Endodermal cell (in vitro differentiated cells): ENCODE measurements at regions not wholly inside any gene's neighbourhood (a gene's known extent, or its start where the extent isn't known, plus 50 kb on each side); places are given as distances from the start of the nearest gene placed in this dataset.

Experiments used
- DNase-seq: peaks from one replicate; pipeline ENCODE4 v3.0.0-alpha.2; 2017
- H3K27ac ChIP-seq: 2 replicates; pipeline ENCODE4 v1.5.1; 2013; ENCODE audit warnings: mild to moderate bottlenecking, low read depth, low read length, moderate library complexity
- H3K27me3 ChIP-seq: 2 replicates; pipeline ENCODE4 v1.6.1; 2013; ENCODE audit warnings: mild to moderate bottlenecking, low read length, moderate library complexity; ENCODE audit not compliant: insufficient read depth, control insufficient read depth, poor library complexity, severe bottlenecking
- H3K36me3 ChIP-seq: 2 replicates; pipeline ENCODE4 v1.7.0; 2013; ENCODE audit warnings: mild to moderate bottlenecking, low read length, moderate library complexity; ENCODE audit not compliant: control insufficient read depth, insufficient read depth
- H3K4me1 ChIP-seq: one replicate; pipeline ENCODE4 v1.7.0; 2013; ENCODE audit warnings: low read length; ENCODE audit not compliant: control insufficient read depth, insufficient read depth
- H3K4me3 ChIP-seq: 2 replicates; pipeline ENCODE4 v1.5.1; 2013; ENCODE audit warnings: mild to moderate bottlenecking, low read length, moderate library complexity
- H3K9ac ChIP-seq: 2 replicates; pipeline ENCODE4 v1.6.1; 2013; ENCODE audit warnings: mild to moderate bottlenecking, low read length, moderate library complexity; ENCODE audit not compliant: poor library complexity, severe bottlenecking; ENCODE audit errors: extremely low read depth
- H3K9me3 ChIP-seq: 2 replicates; pipeline ENCODE4 v1.6.1; 2013; ENCODE audit warnings: mild to moderate bottlenecking, low read length, moderate library complexity; ENCODE audit not compliant: control insufficient read depth
- H3K27ac Mint-ChIP-seq: 2 replicates; pipeline ENCODE4 v1.8.0; 2020; ENCODE audit warnings: mixed read lengths
- H3K27me3 Mint-ChIP-seq: 2 replicates; pipeline ENCODE4 v1.8.0; 2021; ENCODE audit warnings: mild to moderate bottlenecking, mixed read lengths; ENCODE audit not compliant: insufficient read depth
- H3K36me3 Mint-ChIP-seq: 2 replicates; pipeline ENCODE4 v1.8.0; 2020; ENCODE audit warnings: low read depth, mixed read lengths
- H3K4me1 Mint-ChIP-seq: 2 replicates; pipeline ENCODE4 v1.8.0; 2020; ENCODE audit warnings: mixed read lengths
- H3K4me3 Mint-ChIP-seq: 2 replicates; pipeline ENCODE4 v1.8.0; 2020; ENCODE audit warnings: mild to moderate bottlenecking, moderate library complexity, mixed read lengths
- H3K9me3 Mint-ChIP-seq: 2 replicates; pipeline ENCODE4 v1.8.0; 2020; ENCODE audit warnings: mild to moderate bottlenecking, mixed read lengths
- WGBS, 2 experiments: methylation state at CpG; one replicate each; pipeline versions ENCODE4 v1.1.5 to v1.1.7; 2013; ENCODE audit warnings: missing lambda C conversion rate in 2 of 2, mixed read lengths in 1 of 2; ENCODE audit not compliant: insufficient coverage in 1 of 2, insufficient read length in 1 of 2; 5-methylcytosine and 5-hydroxymethylcytosine counted together
- TF ChIP-seq, protein P1 (sequence below): fragments of 200-600 bp; sonication (generic); conservative IDR thresholded peaks from 2 replicates; pipeline ENCODE4 v1.5.0; 2021; ENCODE audit warnings: antibody characterized with exemption, mild to moderate bottlenecking

DNA sequence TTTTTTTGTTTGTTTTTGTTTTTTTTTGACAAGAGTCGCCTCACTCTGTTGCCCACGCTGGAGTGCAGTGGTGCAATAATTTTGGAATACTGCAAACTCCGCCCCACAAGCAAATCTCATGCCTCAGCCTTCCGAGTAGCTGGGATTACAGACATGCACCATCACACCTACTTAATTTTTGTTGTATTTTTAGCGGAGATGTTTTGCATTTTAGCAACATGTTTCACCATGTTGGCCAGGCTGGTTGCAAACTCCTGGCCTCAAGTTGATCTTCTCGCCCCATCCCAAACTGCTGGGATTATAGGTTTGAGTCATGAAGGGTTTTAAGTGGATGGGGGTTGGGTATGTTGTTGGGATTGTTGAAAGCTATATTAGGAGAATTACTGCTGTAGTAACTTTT, 270.9 kb upstream of the LCORL start:
- Histone ChIP-seq H3K4me1 (peaks cover 8% of the 10 kb centered on the region), H3K27me3 (no peaks in the 10 kb centered on the region), H3K9me3 (no peaks in the 10 kb centered on the region), H3K9ac (no peak overlapping the region), H3K36me3 (no peaks in the 10 kb centered on the region), H3K4me3 (no peak overlapping the region), H3K27ac (no peak overlapping the region)
- 93 to 96% methylated on average over 3 to 6 of the region's 6 CpGs for WGBS, 2 experiments
- H3K4me1 Mint-ChIP-seq: peaks cover 25% of the 10 kb centered on the region
- TF ChIP-seq, protein P1, sequence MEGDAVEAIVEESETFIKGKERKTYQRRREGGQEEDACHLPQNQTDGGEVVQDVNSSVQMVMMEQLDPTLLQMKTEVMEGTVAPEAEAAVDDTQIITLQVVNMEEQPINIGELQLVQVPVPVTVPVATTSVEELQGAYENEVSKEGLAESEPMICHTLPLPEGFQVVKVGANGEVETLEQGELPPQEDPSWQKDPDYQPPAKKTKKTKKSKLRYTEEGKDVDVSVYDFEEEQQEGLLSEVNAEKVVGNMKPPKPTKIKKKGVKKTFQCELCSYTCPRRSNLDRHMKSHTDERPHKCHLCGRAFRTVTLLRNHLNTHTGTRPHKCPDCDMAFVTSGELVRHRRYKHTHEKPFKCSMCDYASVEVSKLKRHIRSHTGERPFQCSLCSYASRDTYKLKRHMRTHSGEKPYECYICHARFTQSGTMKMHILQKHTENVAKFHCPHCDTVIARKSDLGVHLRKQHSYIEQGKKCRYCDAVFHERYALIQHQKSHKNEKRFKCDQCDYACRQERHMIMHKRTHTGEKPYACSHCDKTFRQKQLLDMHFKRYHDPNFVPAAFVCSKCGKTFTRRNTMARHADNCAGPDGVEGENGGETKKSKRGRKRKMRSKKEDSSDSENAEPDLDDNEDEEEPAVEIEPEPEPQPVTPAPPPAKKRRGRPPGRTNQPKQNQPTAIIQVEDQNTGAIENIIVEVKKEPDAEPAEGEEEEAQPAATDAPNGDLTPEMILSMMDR: no peak
- no peaks in the 10 kb centered on the region for H3K9me3 Mint-ChIP-seq
- no peak overlapping the region for H3K4me3 Mint-ChIP-seq
- H3K36me3 Mint-ChIP-seq: no peaks in the 10 kb centered on the region
- H3K27ac Mint-ChIP-seq: no peak overlapping the region
- no peak for DNase-seq
- no peaks in the 10 kb centered on the region for H3K27me3 Mint-ChIP-seq

DNA sequence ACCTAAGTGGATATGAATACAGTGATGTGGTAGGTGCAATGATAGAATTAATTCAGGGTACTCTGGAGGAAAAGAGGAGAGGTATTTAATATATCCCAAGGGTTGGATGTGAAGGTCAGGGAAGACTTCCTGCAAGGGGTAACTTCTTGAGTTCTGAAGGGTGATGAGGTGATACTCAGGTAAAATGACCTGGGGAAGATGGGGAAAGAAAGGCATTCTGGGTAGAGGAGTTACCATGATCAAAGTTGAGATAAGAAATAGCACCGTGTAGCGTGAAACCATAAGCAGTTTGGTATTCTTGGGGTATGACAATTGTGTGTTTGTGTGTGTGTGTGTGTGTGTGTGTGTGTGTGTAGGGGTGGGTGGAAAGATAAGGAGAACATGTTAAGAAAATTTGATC, 270.4 kb upstream of the LCORL start:
- DNase-seq: no peak
- Histone ChIP-seq H3K9me3 (no peaks in the 10 kb centered on the region), H3K36me3 (no peaks in the 10 kb centered on the region), H3K27me3 (no peaks in the 10 kb centered on the region), H3K4me3 (no peak overlapping the region), H3K9ac (no peak overlapping the region), H3K27ac (no peak overlapping the region), H3K4me1 (peaks cover 8% of the 10 kb centered on the region)
- Mint-ChIP-seq H3K27ac (no peak overlapping the region), H3K36me3 (no peaks in the 10 kb centered on the region), H3K27me3 (no peaks in the 10 kb centered on the region), H3K9me3 (no peaks in the 10 kb centered on the region), H3K4me3 (no peak overlapping the region), H3K4me1 (peaks cover 23% of the 10 kb centered on the region)
- TF ChIP-seq, protein P1: no peak
- WGBS, 2 experiments: 98% methylated on average over 2 of the region's 2 CpGs; no CpG with 5 or more reads in 1 of the 2 experiments

DNA sequence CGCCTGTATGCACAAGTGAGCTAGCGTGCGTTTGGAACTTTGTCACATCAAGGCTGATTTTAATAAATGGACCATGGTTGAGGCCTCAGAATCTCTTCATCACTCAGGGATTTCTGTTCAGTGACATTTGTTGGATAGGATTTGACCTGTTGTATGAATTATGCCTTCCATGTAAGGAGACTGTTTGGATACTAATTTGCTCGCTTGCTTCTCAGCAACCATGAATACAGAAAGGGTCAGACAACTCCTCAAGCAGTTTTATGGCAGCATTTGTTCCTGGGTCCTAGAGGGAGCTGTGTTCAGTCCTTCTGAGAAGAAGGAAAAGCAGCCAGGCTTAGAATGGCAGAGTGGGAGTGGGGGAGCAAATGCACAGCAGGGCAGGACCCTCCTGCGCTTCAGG, 269.7 kb upstream of the LCORL start:
- Mint-ChIP-seq H3K9me3 (no peaks in the 10 kb centered on the region), H3K4me1 (peaks cover 17% of the 10 kb centered on the region), H3K36me3 (no peaks in the 10 kb centered on the region), H3K27ac (no peak overlapping the region), H3K27me3 (no peaks in the 10 kb centered on the region), H3K4me3 (no peak overlapping the region)
- TF ChIP-seq, protein P1: no peak
- Histone ChIP-seq H3K4me3 (no peak overlapping the region), H3K4me1 (peaks cover 3% of the 10 kb centered on the region), H3K9ac (no peak overlapping the region), H3K36me3 (no peaks in the 10 kb centered on the region), H3K27ac (no peak overlapping the region), H3K9me3 (no peaks in the 10 kb centered on the region), H3K27me3 (no peaks in the 10 kb centered on the region)
- 70 to 78% methylated on average over 5 of the region's 5 CpGs for WGBS, 2 experiments
- DNase-seq: peak; percentile 51
